Osteoblast (primary cell): ENCODE measurements at regions not wholly inside any gene's neighbourhood (a gene's known extent, or its start where the extent isn't known, plus 50 kb on each side); places are given as distances from the start of the nearest gene placed in this dataset.

Experiments used
- DNase-seq: peaks from one replicate; pipeline ENCODE4 v3.0.0; 2011; ENCODE audit warnings: low spot score, mixed read lengths; ENCODE audit not compliant: insufficient read length; ENCODE audit errors: missing footprints
- H2AFZ ChIP-seq: 2 replicates; pipeline ENCODE4 v1.6.0; 2011; ENCODE audit warnings: mild to moderate bottlenecking, low read length
- H3K27ac ChIP-seq: 2 replicates; pipeline ENCODE4 v1.5.1; 2011; ENCODE audit warnings: mild to moderate bottlenecking, low read depth, low read length, moderate library complexity
- H3K27me3 ChIP-seq: 2 replicates; pipeline ENCODE4 v1.6.0; 2012; ENCODE audit warnings: mild to moderate bottlenecking, control low read depth, inconsistent platforms, low read length, moderate library complexity; ENCODE audit not compliant: insufficient read depth
- H3K36me3 ChIP-seq: 2 replicates; pipeline ENCODE4 v1.5.1; 2011; ENCODE audit warnings: mild to moderate bottlenecking, low read length, control low read depth, moderate library complexity; ENCODE audit not compliant: insufficient read depth
- H3K4me1 ChIP-seq: 2 replicates; pipeline ENCODE4 v1.5.1; 2011; ENCODE audit warnings: mild to moderate bottlenecking, low read length, control low read depth, moderate library complexity; ENCODE audit not compliant: insufficient read depth
- H3K4me2 ChIP-seq: 2 replicates; pipeline ENCODE4 v1.6.0; 2011; ENCODE audit warnings: mild to moderate bottlenecking, low read length; ENCODE audit not compliant: insufficient read depth
- H3K4me3 ChIP-seq: fragments of 200-600 bp; sonication (generic); 3 replicates; pipeline ENCODE4 v1.5.1; 2012; ENCODE audit warnings: mild to moderate bottlenecking, low read length, inconsistent platforms; ENCODE audit not compliant: insufficient read depth
- H3K79me2 ChIP-seq: 2 replicates; pipeline ENCODE4 v1.6.0; 2012; ENCODE audit warnings: mild to moderate bottlenecking, low read length, control low read depth, inconsistent platforms; ENCODE audit not compliant: insufficient read depth
- H3K9me3 ChIP-seq: 2 replicates; pipeline ENCODE4 v1.5.1; 2011; ENCODE audit warnings: low read depth, low read length, control low read depth
- H4K20me1 ChIP-seq: 2 replicates; pipeline ENCODE4 v1.6.0; 2012; ENCODE audit warnings: mild to moderate bottlenecking, low read length, control low read depth; ENCODE audit not compliant: insufficient read depth
- TF ChIP-seq, protein P1 (sequence below): IDR thresholded peaks from 2 replicates; pipeline ENCODE4 v1.5.1; 2011; ENCODE audit warnings: mild to moderate bottlenecking, low read depth, low read length, moderate library complexity; ENCODE audit errors: extremely low read depth

DNA sequence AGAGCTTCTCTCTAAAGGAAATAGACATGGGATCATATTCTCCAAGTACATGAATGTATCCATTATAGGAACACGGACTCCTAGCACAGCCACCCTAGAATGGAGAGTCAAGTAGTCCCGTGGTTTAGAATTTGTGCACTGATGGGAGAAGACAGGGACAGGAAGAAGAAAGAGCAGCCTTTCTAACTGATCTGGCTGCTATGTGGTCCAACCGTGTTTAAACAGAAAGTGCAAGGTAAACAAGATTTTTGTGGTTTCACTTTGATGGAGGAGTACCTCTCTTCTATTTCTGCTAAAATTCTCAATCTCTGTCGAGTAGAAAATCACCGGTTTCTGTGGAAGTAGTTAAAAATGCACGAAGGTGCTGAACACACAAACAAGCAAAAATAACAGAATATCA is 171.3 kb downstream of the ST8SIA4 start:
- no peaks in the 10 kb centered on the region for H3K79me2 ChIP-seq
- no peaks in the 10 kb centered on the region for H3K4me1 ChIP-seq
- no peak for DNase-seq
- peak overlapping the region; percentile 60 for H3K4me2 ChIP-seq
- no peaks in the 10 kb centered on the region for H3K9me3 ChIP-seq
- no peaks in the 10 kb centered on the region for H4K20me1 ChIP-seq
- TF ChIP-seq, protein P1, sequence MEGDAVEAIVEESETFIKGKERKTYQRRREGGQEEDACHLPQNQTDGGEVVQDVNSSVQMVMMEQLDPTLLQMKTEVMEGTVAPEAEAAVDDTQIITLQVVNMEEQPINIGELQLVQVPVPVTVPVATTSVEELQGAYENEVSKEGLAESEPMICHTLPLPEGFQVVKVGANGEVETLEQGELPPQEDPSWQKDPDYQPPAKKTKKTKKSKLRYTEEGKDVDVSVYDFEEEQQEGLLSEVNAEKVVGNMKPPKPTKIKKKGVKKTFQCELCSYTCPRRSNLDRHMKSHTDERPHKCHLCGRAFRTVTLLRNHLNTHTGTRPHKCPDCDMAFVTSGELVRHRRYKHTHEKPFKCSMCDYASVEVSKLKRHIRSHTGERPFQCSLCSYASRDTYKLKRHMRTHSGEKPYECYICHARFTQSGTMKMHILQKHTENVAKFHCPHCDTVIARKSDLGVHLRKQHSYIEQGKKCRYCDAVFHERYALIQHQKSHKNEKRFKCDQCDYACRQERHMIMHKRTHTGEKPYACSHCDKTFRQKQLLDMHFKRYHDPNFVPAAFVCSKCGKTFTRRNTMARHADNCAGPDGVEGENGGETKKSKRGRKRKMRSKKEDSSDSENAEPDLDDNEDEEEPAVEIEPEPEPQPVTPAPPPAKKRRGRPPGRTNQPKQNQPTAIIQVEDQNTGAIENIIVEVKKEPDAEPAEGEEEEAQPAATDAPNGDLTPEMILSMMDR = no peak
- H3K27me3 ChIP-seq = no peaks in the 10 kb centered on the region
- no peaks in the 10 kb centered on the region for H3K36me3 ChIP-seq
- peak overlapping the region; percentile 26 for H2AFZ ChIP-seq
- no peak overlapping the region for H3K27ac ChIP-seq
- peak overlapping the region; percentile 51 for H3K4me3 ChIP-seq

- no peaks in the 10 kb centered on the region for H4K20me1 ChIP-seq
- TF ChIP-seq, protein P1 = no peak
Observed at GRCh38 chr5:100746730-100747129, 156.4 kb downstream of the ST8SIA4 start.

DNA sequence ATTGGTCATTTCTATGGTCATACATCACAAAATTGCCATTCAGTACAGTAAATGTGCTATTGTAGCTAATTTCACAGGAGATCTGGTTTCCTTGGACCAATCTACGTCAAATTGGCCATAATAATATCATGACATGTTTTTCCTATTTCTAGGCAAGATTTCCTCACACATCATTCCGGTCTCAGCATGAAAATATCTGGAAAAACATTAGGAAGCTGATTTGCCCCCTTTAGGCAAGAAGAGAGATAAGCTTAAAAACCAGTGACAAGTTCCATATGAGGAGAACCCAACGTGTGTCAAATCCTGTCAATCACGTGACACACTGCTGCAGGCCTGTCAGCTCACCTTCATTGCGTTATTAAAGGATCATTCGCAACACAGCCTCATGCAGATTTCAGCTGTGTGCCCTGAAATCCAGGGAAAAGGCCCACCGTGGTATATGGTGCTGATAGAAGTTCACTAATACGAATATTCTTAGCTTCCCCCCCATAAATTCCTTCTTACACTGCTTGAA is 153.3 kb downstream of the ST8SIA4 start:
- Histone ChIP-seq H3K4me3 (no peak overlapping the region), H3K27ac (no peak overlapping the region), H3K4me1 (no peaks in the 10 kb centered on the region), H2AFZ (no peak overlapping the region), H3K4me2 (no peak overlapping the region), H3K36me3 (no peaks in the 10 kb centered on the region), H4K20me1 (no peaks in the 10 kb centered on the region), H3K9me3 (no peaks in the 10 kb centered on the region), H3K27me3 (no peaks in the 10 kb centered on the region), H3K79me2 (no peaks in the 10 kb centered on the region)
- DNase-seq = no peak
- TF ChIP-seq, protein P1 = no peak

More at GRCh38 chr5:100746730-100747129, 156.4 kb downstream of the ST8SIA4 start:
- Histone ChIP-seq H3K27ac (no peak overlapping the region), H3K36me3 (no peaks in the 10 kb centered on the region), H2AFZ (peak overlapping the region; percentile 8), H3K4me2 (no peak overlapping the region), H3K4me3 (no peak overlapping the region), H3K27me3 (no peaks in the 10 kb centered on the region), H3K9me3 (no peaks in the 10 kb centered on the region), H3K4me1 (no peaks in the 10 kb centered on the region), H3K79me2 (no peaks in the 10 kb centered on the region)
- no peak for DNase-seq

DNA sequence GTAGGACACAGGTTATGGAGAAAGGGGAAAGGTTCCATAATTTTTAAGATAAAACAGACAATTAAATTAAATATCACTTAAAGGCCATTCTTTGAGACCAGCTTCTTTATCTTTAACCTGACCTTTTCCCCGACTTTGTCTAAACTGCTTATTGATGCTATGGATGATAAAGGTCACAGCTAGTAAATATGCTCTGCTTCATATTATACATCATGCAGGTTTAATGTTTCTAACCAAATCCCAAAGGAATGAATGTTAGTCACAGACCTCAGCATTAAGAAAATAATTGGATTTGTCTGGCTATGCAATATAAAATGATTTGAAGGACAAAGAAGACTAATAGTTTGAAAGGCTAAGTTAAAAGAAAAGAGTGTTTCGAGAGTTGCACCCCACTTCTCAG is 147.6 kb downstream of the ST8SIA4 start:
- H3K4me3 ChIP-seq = no peak overlapping the region
- TF ChIP-seq, protein P1 = no peak
- no peaks in the 10 kb centered on the region for H3K36me3 ChIP-seq
- H3K27ac ChIP-seq = no peak overlapping the region
- DNase-seq = no peak
- H3K4me1 ChIP-seq = no peaks in the 10 kb centered on the region
- no peak overlapping the region for H2AFZ ChIP-seq
- H4K20me1 ChIP-seq = no peaks in the 10 kb centered on the region
- no peak overlapping the region for H3K4me2 ChIP-seq
- no peaks in the 10 kb centered on the region for H3K79me2 ChIP-seq
- H3K9me3 ChIP-seq = no peaks in the 10 kb centered on the region
- no peaks in the 10 kb centered on the region for H3K27me3 ChIP-seq
